Cerebellar cortex (tissue), 1 donor: ENCODE measurements at regions not wholly inside any gene's neighbourhood (a gene's known extent, or its start where the extent isn't known, plus 50 kb on each side); places are given as distances from the start of the nearest gene placed in this dataset.

Experiments
- DNase-seq: peaks from one replicate; pipeline ENCODE4 v3.0.0-alpha.2; 2015; ENCODE audit warnings: low spot score

DNA sequence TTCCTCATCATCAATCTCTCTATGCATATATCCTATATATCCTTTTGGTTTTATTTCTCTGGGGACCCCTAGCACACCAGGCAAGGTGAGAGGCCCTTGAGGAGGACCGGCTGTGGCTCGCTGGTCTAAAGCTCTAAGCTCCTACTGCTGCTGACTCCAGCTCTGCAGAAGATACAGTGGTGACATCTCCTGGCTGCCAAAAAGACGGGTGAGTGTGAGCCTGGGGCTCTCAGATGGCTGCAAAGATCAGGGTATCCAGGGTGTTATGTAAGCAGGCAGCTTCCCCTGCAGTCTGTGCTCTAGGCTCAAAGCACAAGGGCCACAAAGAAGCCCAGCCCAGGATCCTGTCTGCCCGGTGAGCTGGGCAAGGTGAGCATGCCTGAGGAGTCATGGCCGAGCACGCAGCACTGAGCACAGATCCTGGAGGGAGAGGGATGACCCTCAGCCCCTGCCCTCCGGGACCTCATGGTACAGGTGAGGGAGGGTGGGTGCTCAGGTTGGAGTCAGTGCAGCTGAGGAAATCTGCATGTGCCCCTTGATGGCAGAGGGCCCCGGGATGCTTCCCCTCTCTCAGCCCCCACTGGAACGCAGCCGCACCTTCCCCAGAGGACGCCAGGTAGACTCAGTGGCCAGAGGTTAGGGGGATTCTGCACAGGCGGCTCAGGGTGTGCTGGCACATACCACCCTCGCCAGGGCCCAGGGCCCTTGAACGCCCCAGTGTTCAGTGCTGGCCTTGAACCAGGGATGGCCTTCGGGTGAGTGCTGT lies 95.4 kb upstream of the INSIG1 start:
- DNase-seq, result no peak

DNA sequence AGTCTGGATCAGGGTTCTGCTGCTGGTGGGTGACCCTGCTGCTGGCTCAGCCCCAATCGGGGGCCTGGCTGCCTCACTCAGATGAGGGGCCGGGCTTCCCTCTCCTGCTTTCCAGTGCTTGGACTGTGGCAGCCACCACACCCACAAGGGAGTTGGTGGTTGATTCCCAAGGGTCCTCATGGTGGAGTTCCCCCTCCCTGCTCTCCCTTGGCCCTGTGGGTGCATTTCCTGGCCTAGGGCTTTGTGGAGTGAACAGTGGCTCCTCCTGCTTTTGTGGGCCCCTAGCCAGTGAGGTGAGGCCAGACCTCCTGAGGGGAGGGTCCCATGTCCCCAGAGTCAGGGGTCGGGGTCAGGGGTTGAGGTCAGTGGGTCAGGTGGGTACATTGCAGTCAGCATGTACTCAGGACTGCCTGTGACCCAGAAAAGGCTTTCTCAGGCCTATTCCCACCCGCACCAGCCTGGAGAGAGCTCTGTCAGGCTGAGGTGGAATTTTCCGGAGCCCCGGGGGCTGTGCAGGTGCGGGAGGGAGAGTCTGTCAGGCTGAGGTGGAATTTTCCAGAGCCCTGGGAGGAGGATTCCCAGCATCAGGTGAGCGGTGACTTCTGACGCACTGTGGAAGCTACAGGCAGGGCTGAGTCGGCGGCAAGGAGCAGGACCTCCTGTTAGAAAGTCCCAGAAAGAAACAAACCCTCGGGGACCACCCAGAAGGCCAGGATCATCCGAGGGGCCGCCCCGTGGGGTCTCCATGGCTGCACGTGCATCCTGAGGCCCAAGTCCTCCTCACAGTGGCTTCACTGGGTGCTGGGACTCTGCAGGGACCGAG lies 94.4 kb upstream of the INSIG1 start:
- DNase-seq, result peak; percentile 93

DNA sequence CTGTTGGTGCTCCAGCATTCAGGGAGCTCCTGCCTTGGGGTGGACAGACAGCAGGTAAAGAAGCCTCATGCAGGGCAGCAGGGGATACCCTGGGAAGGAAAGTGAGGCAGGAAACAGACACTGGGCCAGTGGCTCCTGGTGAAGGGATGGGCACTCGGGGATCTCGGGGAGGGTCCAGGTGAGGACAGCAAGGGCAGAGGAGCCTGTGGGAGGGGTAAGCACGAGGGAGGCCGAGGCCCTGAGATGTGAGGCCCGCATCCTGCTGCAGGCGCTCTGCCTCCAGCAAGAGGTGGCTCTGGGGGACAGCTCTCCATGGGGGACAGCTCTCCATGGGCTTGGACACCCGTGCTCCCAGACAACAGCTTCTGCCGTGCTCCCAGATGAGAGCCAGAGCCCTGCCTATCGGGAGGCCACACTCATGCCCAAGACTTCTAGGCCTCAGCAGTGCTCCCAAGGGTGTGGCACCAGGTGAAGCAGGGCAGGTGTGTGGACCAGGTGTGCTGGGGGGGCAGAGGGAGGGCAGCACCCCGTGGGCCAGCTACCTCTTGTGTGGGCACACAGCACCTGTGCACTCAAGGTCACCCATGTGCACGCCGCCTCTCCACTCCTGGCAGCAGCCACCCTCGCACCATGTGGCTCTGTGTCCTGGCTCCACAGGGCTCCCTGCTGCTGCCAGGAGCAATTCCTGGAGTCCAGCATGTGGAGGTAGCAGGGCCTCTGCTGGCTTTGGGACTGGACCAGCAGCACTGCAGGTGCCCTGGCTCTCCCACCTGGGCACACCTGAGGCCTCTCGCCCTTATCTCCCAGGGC lies 93.6 kb upstream of the INSIG1 start:
- DNase-seq, result peak; percentile 47

DNA sequence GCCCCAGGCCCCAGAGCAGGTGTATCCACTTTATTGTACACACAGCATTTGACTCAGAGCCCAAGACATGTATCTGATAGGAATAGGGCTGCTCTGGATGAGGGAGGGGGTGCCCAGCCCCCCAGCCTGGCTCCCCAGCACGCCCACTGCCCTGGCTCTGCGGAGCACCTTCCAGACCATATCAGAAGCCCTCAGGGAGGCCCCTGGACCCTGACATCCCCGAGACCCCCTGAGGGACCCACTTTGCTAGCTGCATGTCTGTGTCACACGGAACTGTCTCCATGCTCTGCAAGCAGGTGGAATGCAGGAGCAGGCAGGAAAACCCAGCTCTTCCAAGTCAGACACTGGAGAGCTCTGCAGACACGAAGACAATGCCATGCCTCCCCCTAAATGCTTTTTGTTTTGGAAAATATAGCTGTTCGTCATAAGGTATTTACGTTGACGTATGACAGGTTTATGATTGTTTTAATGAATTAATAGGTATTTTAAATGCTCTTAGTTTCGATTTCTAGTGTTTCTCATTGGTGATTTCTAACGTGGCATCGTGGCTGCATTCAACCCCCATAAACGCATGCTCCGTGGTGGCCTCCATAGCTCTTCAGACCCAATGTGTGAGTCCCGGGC lies 92.8 kb upstream of the INSIG1 start:
- DNase-seq, result no peak

DNA sequence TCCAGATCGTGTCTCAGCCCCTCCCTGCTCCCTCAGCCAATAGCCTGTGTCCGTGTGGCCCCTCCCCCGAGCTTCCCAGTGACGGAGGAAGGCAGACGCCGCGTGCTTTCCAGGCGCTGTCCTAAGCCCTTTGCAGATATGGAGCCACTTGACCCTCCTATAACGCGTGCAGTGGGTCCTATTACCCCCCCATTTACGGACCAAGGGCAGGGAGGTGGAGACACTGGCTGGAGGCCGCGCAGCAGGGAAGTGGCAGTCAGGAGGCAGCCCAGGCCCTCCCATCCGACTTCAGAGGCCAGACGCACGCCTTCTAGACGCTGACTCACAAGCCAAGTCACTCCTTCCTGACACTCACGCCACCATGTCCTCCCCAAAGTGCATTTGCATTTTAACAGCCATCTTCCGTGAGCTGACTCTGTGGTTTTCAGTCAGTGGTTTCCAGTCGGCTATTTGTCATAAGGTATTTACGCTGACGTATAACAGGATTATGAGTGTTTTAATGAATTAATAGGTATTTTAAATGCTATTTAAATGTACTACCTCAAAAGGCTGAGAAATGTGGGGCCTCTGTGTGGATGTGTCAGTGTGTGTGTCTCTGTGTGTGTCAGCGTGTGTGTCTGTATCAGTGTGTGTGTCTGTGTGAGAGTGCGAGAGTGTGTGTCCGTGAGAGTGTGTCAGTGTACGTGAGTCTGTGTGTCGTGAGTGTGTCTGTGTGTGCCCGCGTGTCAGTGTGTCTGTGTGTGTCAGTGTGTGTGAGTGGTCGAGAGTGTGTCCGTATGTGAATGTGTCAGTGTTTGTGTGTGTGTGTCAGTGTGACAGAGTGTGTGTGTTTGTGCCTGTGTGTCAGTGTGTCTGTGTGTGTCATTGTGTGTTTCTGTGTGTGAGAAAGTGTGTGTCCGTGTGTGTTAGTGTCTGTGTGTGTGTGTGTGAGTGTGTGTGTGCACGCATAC lies 92.0 kb upstream of the INSIG1 start:
- DNase-seq, result no peak

DNA sequence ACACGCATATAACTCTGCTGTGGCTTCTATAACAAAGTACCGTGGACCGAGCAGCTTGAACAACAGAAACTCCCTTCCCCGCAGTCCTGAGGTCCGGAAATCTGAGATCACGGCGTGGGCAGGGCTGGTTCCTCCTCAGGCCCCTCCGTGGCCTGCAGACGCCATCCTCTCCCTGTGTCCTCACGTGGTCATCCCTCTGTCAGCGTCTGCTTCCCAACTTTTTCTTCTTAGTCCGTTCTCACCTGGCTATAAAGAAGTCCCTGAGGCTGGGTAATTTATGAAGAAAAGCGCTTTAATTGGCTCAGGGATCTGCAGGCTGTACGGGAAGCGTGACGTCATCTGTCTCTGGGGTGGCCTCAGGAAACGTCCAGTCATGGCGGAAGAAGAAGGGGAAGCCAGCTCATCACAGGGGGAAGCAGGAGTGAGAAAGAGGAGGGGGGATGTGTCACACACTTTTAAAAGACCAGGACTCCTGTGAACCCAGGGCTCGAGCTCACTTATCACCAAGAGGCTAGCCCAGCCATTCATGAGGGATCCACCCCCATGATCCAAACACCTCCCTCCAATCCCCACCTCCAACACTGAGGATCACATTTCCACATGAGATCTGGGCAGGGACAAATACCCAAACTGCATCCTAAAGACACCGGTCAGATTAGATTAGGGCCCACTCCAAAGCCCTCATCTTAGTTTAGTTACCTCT lies 91.2 kb upstream of the INSIG1 start:
- no peak for DNase-seq

DNA sequence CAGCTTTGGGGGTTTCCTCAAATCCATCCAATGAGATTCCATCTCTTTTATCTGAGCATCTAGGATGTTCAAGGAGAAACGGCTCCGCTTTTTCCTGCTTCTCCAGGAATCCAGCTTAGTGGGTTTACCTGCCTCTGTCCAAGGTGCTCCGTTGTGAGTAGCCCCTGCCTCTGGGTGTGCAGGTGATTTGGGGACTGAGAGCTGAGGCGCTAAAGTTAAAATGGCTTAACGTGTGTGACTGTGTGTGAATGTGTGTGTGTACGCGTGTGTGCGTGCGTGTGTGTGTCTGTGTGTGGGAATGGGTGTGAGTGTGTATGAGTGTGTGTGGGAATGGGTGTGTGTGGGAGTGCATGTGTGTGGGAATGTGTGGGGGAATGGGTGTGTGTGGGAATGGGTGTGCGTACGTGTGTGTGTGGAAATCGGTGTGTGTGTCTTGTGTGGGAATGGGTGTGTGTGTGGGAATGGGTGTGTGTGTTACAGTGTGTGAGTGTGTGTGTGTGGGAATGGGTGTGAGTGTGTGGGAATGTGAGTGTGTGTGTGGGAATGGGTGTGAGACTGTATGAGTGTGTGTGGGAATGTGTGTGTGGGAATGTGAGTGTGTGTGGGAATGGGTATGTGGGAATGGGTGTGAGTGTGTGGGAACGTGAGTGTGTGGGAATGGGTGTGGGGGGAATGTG lies 90.2 kb upstream of the INSIG1 start:
- DNase-seq, result no peak

DNA sequence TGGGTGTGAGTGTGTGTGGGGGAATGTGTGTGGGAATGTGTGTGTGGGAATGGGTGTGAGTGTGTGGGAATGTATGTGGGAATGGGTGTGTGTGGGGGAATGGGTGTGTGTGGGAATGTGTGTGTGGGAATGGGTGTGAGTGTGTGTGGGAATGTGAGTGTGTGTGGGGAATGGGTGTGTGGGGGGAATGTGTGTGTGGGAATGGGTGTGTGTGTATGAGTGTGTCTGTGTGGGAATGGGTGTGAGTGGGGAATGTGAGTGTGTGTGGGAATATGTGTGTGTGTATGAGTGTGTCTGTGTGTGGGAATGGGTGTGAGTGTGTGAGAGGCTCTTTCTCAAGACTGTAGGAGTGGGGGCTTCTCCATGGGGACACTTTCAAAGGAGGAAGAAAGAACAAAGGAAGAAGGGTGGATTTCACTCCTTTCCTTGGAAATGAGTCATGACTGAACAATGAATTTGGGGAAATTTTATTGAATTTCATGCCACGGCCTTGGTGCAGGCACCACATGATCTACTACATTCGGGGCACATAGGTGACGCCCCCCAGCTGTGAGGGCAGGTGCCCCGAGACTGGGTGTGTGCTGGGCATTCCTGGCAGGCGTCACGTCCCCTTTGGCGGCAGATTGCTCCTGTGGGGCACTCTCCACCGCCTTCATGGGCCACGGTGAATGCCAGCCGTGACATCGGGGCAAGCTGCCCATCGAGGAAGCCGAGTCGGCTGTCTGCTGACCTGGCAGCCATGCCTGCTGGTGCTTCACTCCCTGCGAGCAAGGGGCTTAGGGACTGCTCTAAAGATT lies 88.8 kb upstream of the INSIG1 start:
- DNase-seq, result peak; percentile 29

DNA sequence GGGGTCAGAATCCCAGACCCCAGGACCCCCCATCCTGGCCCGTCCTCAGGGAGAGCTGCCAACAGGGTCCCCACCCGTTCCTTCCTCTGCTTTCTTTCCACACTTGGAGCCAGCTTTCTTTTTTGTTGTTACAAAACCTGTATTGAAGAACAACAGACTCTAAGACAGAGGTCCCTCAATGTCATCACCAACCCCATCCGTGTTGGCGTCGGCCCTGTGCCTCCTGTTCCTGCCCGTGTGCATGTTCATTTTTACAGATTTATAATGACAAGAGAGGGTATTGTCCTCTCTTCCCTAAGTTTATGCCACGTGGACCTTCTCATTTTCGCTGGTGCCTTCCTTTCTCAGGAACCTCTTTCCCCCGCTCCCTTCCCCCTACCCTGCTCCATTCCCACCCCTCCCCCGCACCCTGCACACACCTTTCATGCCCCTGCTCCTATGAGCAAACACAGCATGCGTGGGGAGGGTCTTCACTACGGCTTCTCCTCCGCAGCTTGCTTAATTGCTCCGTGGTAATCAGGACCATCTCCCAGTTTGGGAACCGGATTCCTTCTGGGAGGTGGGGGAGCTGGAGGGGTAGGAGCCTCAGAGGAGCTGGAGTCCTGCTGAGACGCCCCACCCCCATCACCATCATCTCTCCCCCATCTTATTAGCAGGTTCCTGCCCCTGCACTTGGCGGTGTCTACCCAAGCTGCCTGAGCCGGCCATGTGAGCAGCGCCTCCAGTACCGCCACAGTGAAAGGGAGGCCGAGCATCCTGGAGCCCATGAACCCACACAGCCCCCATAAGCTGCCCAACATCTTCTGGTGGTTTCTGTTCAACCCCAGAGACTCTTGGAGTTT lies 88.0 kb upstream of the INSIG1 start:
- DNase-seq, result no peak

DNA sequence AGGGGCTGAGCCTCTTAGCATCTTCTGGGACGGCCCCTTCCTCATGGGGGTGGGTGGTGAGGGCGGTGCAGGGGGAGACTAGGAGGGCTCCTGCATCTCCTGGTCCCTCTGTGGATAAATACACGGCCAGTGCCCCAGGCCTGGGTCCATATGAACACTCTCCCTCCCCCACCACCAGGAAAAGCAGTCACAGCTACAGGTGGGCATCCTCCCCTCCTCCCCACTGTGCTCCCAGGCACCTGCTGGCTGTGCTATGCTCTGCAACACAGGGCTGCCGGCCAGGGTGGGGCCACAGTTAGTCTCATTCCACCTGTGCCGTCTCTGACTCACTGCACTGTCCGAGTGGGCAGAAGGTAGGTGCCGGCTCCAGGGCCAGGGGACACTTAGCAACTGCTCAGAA lies 87.3 kb upstream of the INSIG1 start:
- no peak for DNase-seq

DNA sequence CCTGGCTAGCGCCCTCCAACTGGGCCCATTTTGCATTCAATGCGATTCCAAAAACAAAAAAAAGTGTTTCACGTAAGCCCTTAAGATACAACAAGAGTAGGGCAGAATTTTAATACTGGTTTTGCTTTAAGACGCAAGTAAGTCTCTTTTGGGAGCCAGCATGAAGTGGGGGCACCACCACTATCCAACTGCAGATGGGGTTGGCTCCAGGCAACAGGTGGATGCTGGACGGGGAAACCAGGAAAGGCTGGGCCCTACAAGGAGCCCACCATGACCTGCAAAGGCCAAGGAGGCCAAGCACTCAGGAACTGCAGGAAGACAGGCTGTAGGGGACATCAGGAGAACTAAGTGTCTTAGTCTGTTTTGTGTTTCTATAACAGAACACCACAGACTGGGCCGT lies 86.5 kb upstream of the INSIG1 start:
- no peak for DNase-seq

DNA sequence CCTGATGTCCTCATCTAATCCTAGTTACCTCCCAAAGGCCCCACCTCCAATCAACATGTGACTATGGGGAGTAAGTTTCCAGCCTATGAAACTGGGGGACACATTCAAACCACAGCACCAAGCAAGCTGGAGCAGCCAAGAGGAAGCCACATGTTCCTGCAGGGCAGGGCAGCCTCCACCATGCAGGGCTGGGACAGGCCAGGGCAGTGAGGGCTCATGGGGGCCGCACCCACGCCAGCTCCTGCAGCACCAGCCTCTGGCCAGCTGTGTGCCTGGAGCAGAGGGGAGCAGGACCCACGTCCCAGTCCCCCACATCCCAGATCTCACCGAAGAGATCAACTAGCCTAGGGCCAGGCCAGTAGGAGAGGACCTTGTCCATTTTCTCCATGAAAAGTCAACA lies 85.9 kb upstream of the INSIG1 start:
- no peak for DNase-seq

DNA sequence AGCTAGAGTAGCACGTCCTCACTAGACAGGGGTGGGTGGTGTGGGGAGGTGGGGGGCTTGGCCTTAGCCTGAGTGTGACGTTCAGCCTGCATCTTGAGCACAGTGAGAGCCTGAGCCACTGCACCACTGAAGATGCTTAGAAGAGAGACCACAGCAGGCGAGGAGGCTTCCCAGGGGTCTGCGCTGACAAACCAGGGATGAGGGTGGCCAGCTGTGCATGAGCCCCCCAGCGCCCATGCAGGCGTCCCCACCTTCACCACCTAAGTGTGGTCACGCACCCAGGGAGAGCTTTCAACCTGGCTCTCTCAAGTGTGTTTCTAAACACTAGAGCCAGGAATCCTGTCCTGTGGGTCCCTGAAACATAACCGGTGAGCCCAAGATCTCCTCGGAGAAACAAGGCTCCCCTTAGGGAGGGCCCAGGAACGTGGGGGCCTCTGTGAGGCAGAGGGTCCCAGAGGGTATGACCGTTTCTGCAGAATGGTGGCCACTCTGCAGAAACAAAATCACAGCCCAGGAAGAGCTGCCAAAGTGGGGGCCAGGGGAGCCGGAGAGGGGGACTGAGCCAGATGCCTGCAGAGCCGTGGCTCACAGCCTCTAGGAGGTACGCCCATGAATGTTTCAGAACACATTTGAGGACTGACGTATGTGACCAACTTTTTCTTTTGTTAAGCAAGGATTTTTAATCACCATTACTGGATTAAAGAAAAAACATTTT lies 85.2 kb upstream of the INSIG1 start:
- no peak for DNase-seq

DNA sequence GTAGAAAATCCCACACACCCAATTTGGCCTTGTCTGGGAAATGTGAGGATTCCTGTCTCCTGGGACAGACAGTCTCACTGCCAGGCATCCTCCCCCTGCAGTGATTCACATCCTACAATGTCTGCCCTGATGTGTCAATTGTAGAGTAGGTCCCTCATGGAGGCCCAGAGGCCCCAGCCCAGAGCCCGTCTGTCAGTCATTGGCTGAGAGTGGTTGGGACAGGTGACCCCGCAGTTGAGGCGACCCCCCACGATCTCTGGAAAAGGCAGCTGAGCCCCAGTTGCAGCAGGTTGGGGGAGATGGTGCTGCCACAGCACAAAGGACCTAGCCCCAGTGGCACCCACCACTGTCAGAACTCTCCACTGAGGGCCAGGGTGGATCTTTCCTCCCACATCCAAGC lies 84.3 kb upstream of the INSIG1 start:
- DNase-seq, result no peak

DNA sequence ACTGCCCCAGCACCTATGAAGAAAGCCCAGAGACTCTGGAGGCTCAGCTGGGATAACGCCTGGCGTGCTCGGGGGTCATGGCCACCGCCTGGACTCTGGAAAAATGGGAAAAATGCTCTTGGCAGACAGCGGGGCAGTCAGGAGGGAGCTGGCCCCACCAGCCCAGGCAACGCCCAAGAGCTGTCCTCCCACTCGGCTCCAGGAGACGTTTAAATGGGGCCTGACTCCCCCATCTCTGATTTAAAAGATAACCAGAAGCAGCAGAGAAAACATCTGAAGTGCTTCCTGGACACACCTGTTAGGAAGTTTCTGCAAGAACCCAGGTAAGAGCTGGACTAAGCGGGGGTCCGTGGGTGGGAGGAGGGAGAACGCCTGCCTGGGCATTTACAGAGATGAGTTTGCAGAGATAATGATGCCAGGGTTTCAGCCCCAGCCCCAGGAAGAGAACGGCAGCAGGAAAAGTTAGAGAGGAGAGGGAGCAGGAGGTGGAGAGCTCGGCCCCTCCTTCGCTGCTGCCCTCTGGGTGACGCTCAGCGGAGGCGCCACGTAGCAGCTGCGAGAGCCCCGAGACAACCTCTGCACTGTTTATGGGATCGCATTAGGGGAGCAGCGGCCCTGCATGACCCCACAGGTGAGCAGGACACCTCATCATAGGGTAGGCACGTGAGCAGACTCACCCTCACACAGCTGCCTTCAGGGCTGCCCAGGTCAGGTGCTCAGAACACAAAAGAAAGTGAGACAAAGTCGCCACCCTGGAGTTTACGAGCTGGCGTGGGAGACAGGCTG lies 83.5 kb upstream of the INSIG1 start:
- DNase-seq, result no peak

DNA sequence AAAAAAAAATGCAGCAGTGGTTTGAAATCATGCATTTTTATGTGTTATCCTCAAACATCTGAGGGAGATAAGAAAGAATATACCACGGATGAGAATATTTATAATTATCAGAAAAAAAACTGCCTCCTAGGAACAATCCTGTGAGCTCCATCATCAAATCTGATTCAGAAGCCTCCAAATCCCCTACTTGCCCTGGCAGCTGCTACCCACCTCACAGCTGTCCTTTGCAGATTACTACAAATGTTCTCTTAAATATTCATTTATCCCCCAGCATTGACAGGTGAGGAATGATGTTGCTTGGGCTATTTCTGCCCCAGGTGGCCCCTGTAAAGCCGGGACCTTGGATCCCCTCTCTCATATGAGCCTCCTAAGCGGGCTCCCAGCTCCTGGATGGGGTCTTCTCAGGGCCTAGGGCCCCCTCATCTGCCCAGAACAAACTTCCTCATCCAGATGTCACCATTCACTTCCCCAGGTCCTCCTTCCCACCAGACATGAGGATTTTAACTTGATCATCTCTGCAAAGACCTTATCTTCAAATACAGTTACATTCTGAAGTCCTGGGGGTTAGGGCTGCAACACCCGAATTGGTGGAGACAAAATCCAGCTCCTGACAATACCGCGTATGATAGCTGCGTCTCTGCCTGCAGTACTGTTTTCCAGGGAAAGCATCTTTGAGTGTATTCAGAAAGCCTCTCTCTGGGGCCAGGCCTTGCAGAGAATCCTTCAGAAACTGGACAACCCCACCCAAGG lies 81.9 kb upstream of the INSIG1 start:
- no peak for DNase-seq
